Neural progenitor cell (in vitro differentiated cells): ENCODE measurements at regions not wholly inside any gene's neighbourhood (a gene's known extent, or its start where the extent isn't known, plus 50 kb on each side); places are given as distances from the start of the nearest gene placed in this dataset.
"Not testable (repeated sequence)": the region's sequence is repeated elsewhere in the genome, so short reads cannot be mapped to it uniquely, and the experiment has no call there.

Experiments used
- DNase-seq: peaks from one replicate; pipeline ENCODE4 v3.0.0-alpha.2; 2016; ENCODE audit warnings: low spot score
- H2AFZ ChIP-seq: fragments of 200-600 bp; sonication (generic); replicated peaks from 2 replicates; pipeline ENCODE4 v1.6.1; 2016; ENCODE audit warnings: antibody characterized with exemption
- H3F3A ChIP-seq: fragments of 200-600 bp; sonication (generic); 2 replicates; pipeline ENCODE4 v1.6.1; 2016; ENCODE audit warnings: antibody characterized with exemption, low read depth
- H3K27ac ChIP-seq: fragments of 200-600 bp; sonication (generic); 2 replicates; pipeline ENCODE4 v1.5.1; 2016; ENCODE audit warnings: mild to moderate bottlenecking
- H3K27me3 ChIP-seq: fragments of 200-600 bp; sonication (generic); 2 replicates; pipeline ENCODE4 v1.6.1; 2016; ENCODE audit warnings: mild to moderate bottlenecking, moderate library complexity
- H3K36me3 ChIP-seq: fragments of 200-600 bp; sonication (generic); 2 replicates; pipeline ENCODE4 v1.5.1; 2016
- H3K4me1 ChIP-seq: fragments of 200-600 bp; sonication (generic); 2 replicates; pipeline ENCODE4 v1.6.1; 2016; ENCODE audit warnings: mixed run types
- H3K4me2 ChIP-seq: fragments of 200-600 bp; sonication (generic); 2 replicates; pipeline ENCODE4 v1.6.1; 2016
- H3K4me3 ChIP-seq: fragments of 200-600 bp; sonication (generic); 2 replicates; pipeline ENCODE4 v1.5.1; 2016
- H3K79me2 ChIP-seq: fragments of 200-600 bp; sonication (generic); 2 replicates; pipeline ENCODE4 v1.6.1; 2016; ENCODE audit warnings: low read depth
- H3K9ac ChIP-seq: fragments of 200-600 bp; sonication (generic); 2 replicates; pipeline ENCODE4 v1.6.1; 2016
- H3K9me3 ChIP-seq: fragments of 200-600 bp; sonication (generic); 2 replicates; pipeline ENCODE4 v1.5.1; 2016; ENCODE audit warnings: low read depth
- H4K20me1 ChIP-seq: fragments of 200-600 bp; sonication (generic); 2 replicates; pipeline ENCODE4 v1.6.1; 2016; ENCODE audit warnings: low read depth
- H3K27ac Mint-ChIP-seq: 3 replicates; pipeline ENCODE4 v1.8.0; 2021; ENCODE audit warnings: mixed read lengths
- H3K27me3 Mint-ChIP-seq: 2 replicates; pipeline ENCODE4 v1.8.0; 2022; ENCODE audit warnings: low read depth, mild to moderate bottlenecking, inconsistent platforms, moderate library complexity, mixed read lengths; ENCODE audit not compliant: insufficient read depth
- H3K36me3 Mint-ChIP-seq: 3 replicates; pipeline ENCODE4 v1.8.0; 2021; ENCODE audit warnings: mixed read lengths
- H3K4me1 Mint-ChIP-seq: 3 replicates; pipeline ENCODE4 v1.8.0; 2021; ENCODE audit warnings: mixed read lengths
- H3K4me3 Mint-ChIP-seq: 3 replicates; pipeline ENCODE4 v1.8.0; 2021; ENCODE audit warnings: mild to moderate bottlenecking, moderate library complexity, mixed read lengths
- H3K9me3 Mint-ChIP-seq: 3 replicates; pipeline ENCODE4 v1.8.0; 2020; ENCODE audit warnings: mixed read lengths
- CTCF ChIP-seq: fragments of 200-600 bp; sonication (generic); IDR thresholded peaks from 2 replicates; pipeline ENCODE4 v1.5.1; 2017; ENCODE audit warnings: antibody characterized with exemption, mild to moderate bottlenecking
- EZH2 ChIP-seq: fragments of 200-600 bp; sonication (generic); IDR thresholded peaks from 2 replicates; pipeline ENCODE4 v1.6.1; 2017; ENCODE audit warnings: antibody characterized with exemption, mild to moderate bottlenecking, moderate library complexity
- EZH2phosphoT487 ChIP-seq: fragments of 200-600 bp; sonication (generic); IDR thresholded peaks from 2 replicates; pipeline ENCODE4 v1.6.1; 2017; ENCODE audit warnings: antibody characterized with exemption

DNA sequence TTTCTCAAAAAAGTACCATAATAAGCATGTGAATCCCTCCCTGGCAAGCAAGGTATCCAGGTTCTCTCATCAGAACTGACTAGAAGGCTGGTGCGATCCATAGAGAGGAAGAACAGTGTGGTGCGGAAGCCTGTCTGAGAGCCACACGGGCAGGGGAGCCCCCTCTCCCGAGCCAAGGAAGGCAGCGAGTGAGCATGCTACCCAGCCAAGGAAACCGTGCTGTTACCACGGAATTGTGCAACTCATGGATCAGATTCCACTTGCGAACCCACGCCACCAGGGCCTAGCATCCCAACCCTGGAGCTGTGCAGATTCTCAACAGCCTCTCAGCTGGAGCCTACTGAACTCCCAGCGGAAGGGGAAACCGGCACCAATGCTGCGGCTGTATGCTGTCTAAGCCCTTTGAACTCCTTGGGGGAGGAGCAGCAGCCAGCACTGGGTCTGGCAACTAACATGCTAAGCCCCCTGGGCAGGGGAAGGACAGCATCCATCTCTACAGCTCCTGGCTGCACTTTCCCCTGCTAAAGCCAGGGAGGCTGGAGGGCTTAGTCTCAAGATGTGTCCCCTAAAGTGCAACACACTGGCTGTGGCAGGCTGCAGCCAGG lies 823.1 kb downstream of the EPHA4 start:
- Histone ChIP-seq H3K4me3 (no peak overlapping the region), H4K20me1 (no peaks in the 10 kb centered on the region), H3K9ac (no peak overlapping the region), H3K27ac (no peak overlapping the region), H2AFZ (peak overlapping the region; percentile 97), H3K79me2 (no peaks in the 10 kb centered on the region), H3F3A (no peaks in the 10 kb centered on the region), H3K36me3 (no peaks in the 10 kb centered on the region), H3K27me3 (no peaks in the 10 kb centered on the region), H3K4me2 (no peak overlapping the region), H3K9me3 (no peaks in the 10 kb centered on the region), H3K4me1 (peaks cover 13% of the 10 kb centered on the region)
- Mint-ChIP-seq H3K27me3 (no peaks in the 10 kb centered on the region), H3K9me3 (peaks cover 3% of the 10 kb centered on the region), H3K4me3 (no peak overlapping the region), H3K36me3 (no peaks in the 10 kb centered on the region), H3K27ac (no peak overlapping the region), H3K4me1 (peaks cover 20% of the 10 kb centered on the region)
- peak; percentile 34 for DNase-seq
- TF ChIP-seq EZH2phosphoT487 (no peak), CTCF (no peak), EZH2 (no peak)

GRCh38 chr2:220753486-220753885 lies 818.6 kb downstream of the EPHA4 start:
- Histone ChIP-seq H4K20me1 (no peaks in the 10 kb centered on the region), H3K9me3 (no peaks in the 10 kb centered on the region), H2AFZ (no peak overlapping the region), H3K4me1 (peaks cover 19% of the 10 kb centered on the region), H3K27ac (no peak overlapping the region), H3K36me3 (no peaks in the 10 kb centered on the region), H3K4me3 (no peak overlapping the region), H3F3A (no peaks in the 10 kb centered on the region), H3K4me2 (no peak overlapping the region), H3K9ac (no peak overlapping the region), H3K79me2 (no peaks in the 10 kb centered on the region), H3K27me3 (no peaks in the 10 kb centered on the region)
- no peak overlapping the region for H3K27ac Mint-ChIP-seq
- H3K4me3 Mint-ChIP-seq = no peak overlapping the region
- no peaks in the 10 kb centered on the region for H3K27me3 Mint-ChIP-seq
- DNase-seq = no peak
- H3K36me3 Mint-ChIP-seq = no peaks in the 10 kb centered on the region
- TF ChIP-seq EZH2 = no peak
- TF ChIP-seq EZH2phosphoT487 = no peak
- no peak for TF ChIP-seq CTCF
- peaks cover 3% of the 10 kb centered on the region for H3K9me3 Mint-ChIP-seq
- H3K4me1 Mint-ChIP-seq = peaks cover 25% of the 10 kb centered on the region

DNA sequence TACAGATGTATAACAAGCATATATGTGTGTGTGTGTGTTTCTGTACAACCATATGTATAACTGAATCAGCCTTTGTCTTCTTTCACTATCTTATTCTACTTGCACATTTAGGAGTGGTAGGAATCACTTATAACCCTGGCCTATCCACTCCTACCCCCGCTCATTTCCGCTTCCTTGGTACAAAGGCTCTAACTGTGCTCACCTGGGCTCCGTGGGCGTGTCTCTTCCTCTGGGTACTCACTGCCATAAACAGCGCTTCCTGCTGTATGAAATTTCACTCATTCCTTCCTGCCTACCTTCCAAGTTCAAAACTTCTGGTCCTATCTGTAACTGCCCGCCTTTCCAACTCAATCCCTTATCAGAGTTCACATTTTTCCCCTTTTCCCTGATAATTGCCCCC lies 815.5 kb downstream of the EPHA4 start:
- Histone ChIP-seq H3K36me3 (no peaks in the 10 kb centered on the region), H3K4me3 (no peak overlapping the region), H3K27me3 (no peaks in the 10 kb centered on the region), H2AFZ (no peak overlapping the region), H3F3A (no peaks in the 10 kb centered on the region), H3K9ac (no peak overlapping the region), H3K9me3 (no peaks in the 10 kb centered on the region), H3K79me2 (no peaks in the 10 kb centered on the region), H3K4me2 (no peak overlapping the region), H3K4me1 (peaks cover 6% of the 10 kb centered on the region), H3K27ac (no peak overlapping the region), H4K20me1 (no peaks in the 10 kb centered on the region)
- Mint-ChIP-seq H3K4me3 (no peak overlapping the region), H3K9me3 (no peaks in the 10 kb centered on the region), H3K27me3 (peaks cover 2% of the 10 kb centered on the region), H3K27ac (no peak overlapping the region), H3K4me1 (peaks cover 14% of the 10 kb centered on the region), H3K36me3 (no peaks in the 10 kb centered on the region)
- no peak for DNase-seq
- TF ChIP-seq EZH2 (no peak), CTCF (no peak), EZH2phosphoT487 (no peak)

DNA sequence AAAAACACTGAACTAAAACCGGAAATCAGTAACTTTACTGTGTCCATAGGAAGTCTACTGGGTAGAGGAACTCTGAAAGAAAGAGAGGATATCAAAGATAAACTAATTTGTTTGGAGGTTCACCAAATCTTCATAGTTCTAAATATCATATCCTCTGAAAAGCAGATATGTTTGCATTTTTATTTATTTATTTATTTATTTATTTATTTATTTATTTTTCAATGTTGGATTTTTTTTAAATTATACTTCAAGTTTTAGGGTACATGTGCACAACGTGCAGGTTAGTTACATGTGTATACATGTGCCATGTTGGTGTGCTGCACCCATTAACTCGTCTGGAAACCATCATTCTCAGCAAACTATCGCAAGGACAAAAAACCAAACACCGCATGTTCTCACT lies 813.7 kb downstream of the EPHA4 start:
- not testable (repeated sequence) for H2AFZ ChIP-seq, H3F3A ChIP-seq, H3K4me2 ChIP-seq, H3K27me3 Mint-ChIP-seq, H3K9me3 ChIP-seq, H3K27ac Mint-ChIP-seq, H4K20me1 ChIP-seq, H3K4me3 Mint-ChIP-seq, H3K36me3 Mint-ChIP-seq, H3K4me3 ChIP-seq, H3K27me3 ChIP-seq, H3K27ac ChIP-seq, H3K9me3 Mint-ChIP-seq, DNase-seq, H3K79me2 ChIP-seq, H3K9ac ChIP-seq, H3K36me3 ChIP-seq, H3K4me1 ChIP-seq
- peaks cover 13% of the 10 kb centered on the region for H3K4me1 Mint-ChIP-seq
